SK-N-SH treated with all-trans-retinoic acid at 6 μM for 48 hours (cell line): ENCODE measurements at regions not wholly inside any gene's neighbourhood (a gene's known extent, or its start where the extent isn't known, plus 50 kb on each side); places are given as distances from the start of the nearest gene placed in this dataset.

ENCODE experiments used
- ARNTL ChIP-seq: fragments of 450-650 bp; formaldehyde crosslinking; IDR thresholded peaks from 2 replicates; pipeline ENCODE4 v1.5.0; 2020; ENCODE audit warnings: low read depth, mild to moderate bottlenecking, moderate library complexity, borderline replicate concordance
- RARB ChIP-seq: fragments of 250-450 bp; sonication (Bioruptor Pico); IDR thresholded peaks from 2 replicates; pipeline ENCODE4 v1.8.0; 2021; ENCODE audit warnings: mild to moderate bottlenecking, moderate library complexity
- ZC3H10 ChIP-seq: fragments of 250-450 bp; sonication (Bioruptor Pico); IDR thresholded peaks from 2 replicates; pipeline ENCODE4 v1.5.1; 2021; ENCODE audit warnings: mild to moderate bottlenecking, moderate library complexity
- ZNF565 ChIP-seq: fragments of 450-650 bp; formaldehyde crosslinking; conservative IDR thresholded peaks from 2 replicates; pipeline ENCODE4 v1.5.0; 2020; ENCODE audit warnings: low read depth, mild to moderate bottlenecking, moderate library complexity
- ZNF70 ChIP-seq: fragments of 450-650 bp; formaldehyde crosslinking; IDR thresholded peaks from 2 replicates; pipeline ENCODE4 v1.5.0; 2020; ENCODE audit warnings: mild to moderate bottlenecking, moderate library complexity
- TF ChIP-seq, protein P1 (sequence below): fragments of 250-450 bp; sonication (Bioruptor Pico); IDR thresholded peaks from 2 replicates; pipeline ENCODE4 v1.5.1; 2020; ENCODE audit warnings: low read depth, mild to moderate bottlenecking, moderate library complexity
- TF ChIP-seq, protein P2 (sequence below): fragments of 250-450 bp; sonication (Bioruptor Pico); IDR thresholded peaks from 2 replicates; pipeline ENCODE4 v1.5.0; 2020; ENCODE audit warnings: mild to moderate bottlenecking, moderate library complexity
- TF ChIP-seq, protein P3 (sequence below): fragments of 250-450 bp; sonication (Bioruptor Pico); IDR thresholded peaks from 2 replicates; pipeline ENCODE4 v1.8.0; 2021; ENCODE audit warnings: low read depth, mild to moderate bottlenecking, moderate library complexity, borderline replicate concordance
- TF ChIP-seq, protein P4 (sequence below): fragments of 250-450 bp; sonication (Bioruptor Pico); IDR thresholded peaks from 2 replicates; pipeline ENCODE4 v1.8.0; 2020; ENCODE audit warnings: mild to moderate bottlenecking, moderate library complexity, borderline replicate concordance

DNA sequence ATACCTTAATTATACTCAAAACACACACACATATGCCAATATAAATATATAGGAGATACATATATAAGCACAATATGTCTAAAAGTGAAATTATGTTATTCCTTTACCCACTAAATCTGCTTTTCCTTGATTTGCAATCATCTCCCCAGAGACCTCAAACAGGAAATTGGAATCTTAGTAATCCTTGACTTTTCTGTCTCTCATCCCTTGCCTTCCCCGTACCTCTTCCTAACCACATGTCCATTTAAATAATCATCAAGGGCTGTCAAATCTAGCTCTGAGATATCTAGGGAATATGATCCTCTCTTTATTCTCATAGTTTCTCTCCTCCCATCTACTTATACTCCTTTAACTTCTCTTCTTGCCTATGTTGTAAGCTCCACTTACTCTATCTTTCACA, 336.6 kb downstream of the HGF start:
- TF ChIP-seq RARB (CRISPR knock-in tag) (no peak), ZNF70 (CRISPR knock-in tag) (no peak), ZC3H10 (CRISPR knock-in tag) (no peak), ZNF565 (CRISPR knock-in tag) (no peak), ARNTL (no peak)
- TF ChIP-seq, protein P1, sequence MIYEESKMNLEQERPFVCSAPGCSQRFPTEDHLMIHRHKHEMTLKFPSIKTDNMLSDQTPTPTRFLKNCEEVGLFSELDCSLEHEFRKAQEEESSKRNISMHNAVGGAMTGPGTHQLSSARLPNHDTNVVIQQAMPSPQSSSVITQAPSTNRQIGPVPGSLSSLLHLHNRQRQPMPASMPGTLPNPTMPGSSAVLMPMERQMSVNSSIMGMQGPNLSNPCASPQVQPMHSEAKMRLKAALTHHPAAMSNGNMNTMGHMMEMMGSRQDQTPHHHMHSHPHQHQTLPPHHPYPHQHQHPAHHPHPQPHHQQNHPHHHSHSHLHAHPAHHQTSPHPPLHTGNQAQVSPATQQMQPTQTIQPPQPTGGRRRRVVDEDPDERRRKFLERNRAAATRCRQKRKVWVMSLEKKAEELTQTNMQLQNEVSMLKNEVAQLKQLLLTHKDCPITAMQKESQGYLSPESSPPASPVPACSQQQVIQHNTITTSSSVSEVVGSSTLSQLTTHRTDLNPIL (CRISPR knock-in tag), result no peak
- TF ChIP-seq, protein P2, sequence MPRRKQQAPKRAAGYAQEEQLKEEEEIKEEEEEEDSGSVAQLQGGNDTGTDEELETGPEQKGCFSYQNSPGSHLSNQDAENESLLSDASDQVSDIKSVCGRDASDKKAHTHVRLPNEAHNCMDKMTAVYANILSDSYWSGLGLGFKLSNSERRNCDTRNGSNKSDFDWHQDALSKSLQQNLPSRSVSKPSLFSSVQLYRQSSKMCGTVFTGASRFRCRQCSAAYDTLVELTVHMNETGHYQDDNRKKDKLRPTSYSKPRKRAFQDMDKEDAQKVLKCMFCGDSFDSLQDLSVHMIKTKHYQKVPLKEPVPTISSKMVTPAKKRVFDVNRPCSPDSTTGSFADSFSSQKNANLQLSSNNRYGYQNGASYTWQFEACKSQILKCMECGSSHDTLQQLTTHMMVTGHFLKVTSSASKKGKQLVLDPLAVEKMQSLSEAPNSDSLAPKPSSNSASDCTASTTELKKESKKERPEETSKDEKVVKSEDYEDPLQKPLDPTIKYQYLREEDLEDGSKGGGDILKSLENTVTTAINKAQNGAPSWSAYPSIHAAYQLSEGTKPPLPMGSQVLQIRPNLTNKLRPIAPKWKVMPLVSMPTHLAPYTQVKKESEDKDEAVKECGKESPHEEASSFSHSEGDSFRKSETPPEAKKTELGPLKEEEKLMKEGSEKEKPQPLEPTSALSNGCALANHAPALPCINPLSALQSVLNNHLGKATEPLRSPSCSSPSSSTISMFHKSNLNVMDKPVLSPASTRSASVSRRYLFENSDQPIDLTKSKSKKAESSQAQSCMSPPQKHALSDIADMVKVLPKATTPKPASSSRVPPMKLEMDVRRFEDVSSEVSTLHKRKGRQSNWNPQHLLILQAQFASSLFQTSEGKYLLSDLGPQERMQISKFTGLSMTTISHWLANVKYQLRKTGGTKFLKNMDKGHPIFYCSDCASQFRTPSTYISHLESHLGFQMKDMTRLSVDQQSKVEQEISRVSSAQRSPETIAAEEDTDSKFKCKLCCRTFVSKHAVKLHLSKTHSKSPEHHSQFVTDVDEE (CRISPR knock-in tag), result no peak
- TF ChIP-seq, protein P3, sequence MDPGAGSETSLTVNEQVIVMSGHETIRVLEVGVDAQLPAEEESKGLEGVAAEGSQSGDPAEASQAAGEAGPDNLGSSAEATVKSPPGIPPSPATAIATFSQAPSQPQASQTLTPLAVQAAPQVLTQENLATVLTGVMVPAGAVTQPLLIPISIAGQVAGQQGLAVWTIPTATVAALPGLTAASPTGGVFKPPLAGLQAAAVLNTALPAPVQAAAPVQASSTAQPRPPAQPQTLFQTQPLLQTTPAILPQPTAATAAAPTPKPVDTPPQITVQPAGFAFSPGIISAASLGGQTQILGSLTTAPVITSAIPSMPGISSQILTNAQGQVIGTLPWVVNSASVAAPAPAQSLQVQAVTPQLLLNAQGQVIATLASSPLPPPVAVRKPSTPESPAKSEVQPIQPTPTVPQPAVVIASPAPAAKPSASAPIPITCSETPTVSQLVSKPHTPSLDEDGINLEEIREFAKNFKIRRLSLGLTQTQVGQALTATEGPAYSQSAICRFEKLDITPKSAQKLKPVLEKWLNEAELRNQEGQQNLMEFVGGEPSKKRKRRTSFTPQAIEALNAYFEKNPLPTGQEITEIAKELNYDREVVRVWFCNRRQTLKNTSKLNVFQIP, result no peak
- TF ChIP-seq, protein P4, sequence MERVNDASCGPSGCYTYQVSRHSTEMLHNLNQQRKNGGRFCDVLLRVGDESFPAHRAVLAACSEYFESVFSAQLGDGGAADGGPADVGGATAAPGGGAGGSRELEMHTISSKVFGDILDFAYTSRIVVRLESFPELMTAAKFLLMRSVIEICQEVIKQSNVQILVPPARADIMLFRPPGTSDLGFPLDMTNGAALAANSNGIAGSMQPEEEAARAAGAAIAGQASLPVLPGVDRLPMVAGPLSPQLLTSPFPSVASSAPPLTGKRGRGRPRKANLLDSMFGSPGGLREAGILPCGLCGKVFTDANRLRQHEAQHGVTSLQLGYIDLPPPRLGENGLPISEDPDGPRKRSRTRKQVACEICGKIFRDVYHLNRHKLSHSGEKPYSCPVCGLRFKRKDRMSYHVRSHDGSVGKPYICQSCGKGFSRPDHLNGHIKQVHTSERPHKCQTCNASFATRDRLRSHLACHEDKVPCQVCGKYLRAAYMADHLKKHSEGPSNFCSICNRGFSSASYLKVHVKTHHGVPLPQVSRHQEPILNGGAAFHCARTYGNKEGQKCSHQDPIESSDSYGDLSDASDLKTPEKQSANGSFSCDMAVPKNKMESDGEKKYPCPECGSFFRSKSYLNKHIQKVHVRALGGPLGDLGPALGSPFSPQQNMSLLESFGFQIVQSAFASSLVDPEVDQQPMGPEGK, result no peak
